ENCODE measurements at regions not wholly inside any gene's neighbourhood (a gene's known extent, or its start where the extent isn't known, plus 50 kb on each side); places are given as distances from the start of the nearest gene placed in this dataset.

GRCh38 chr14:87879389-87879788 lies 113.6 kb downstream of the GALC start:
- no peak for DNase-seq
- TF ChIP-seq, protein P1, sequence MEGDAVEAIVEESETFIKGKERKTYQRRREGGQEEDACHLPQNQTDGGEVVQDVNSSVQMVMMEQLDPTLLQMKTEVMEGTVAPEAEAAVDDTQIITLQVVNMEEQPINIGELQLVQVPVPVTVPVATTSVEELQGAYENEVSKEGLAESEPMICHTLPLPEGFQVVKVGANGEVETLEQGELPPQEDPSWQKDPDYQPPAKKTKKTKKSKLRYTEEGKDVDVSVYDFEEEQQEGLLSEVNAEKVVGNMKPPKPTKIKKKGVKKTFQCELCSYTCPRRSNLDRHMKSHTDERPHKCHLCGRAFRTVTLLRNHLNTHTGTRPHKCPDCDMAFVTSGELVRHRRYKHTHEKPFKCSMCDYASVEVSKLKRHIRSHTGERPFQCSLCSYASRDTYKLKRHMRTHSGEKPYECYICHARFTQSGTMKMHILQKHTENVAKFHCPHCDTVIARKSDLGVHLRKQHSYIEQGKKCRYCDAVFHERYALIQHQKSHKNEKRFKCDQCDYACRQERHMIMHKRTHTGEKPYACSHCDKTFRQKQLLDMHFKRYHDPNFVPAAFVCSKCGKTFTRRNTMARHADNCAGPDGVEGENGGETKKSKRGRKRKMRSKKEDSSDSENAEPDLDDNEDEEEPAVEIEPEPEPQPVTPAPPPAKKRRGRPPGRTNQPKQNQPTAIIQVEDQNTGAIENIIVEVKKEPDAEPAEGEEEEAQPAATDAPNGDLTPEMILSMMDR (IDR thresholded peaks at IDR 0.05; ENCODE audit: partially characterized antibody, unreplicated experiment), result no peak
- H3K27me3 Mint-ChIP-seq (ENCODE audit: unreplicated experiment), result peaks cover 1% of the 10 kb centered on the region
- H3K36me3 Mint-ChIP-seq (ENCODE audit: unreplicated experiment), result no peaks in the 10 kb centered on the region
- no peak overlapping the region for H3K4me3 Mint-ChIP-seq (ENCODE audit: unreplicated experiment)
- peaks cover 1% of the 10 kb centered on the region for H3K9me3 Mint-ChIP-seq (ENCODE audit: unreplicated experiment)
- no peak overlapping the region for H3K27ac Mint-ChIP-seq (ENCODE audit: unreplicated experiment)
- no peaks in the 10 kb centered on the region for H3K4me1 Mint-ChIP-seq (ENCODE audit: low read depth, unreplicated experiment)

DNA sequence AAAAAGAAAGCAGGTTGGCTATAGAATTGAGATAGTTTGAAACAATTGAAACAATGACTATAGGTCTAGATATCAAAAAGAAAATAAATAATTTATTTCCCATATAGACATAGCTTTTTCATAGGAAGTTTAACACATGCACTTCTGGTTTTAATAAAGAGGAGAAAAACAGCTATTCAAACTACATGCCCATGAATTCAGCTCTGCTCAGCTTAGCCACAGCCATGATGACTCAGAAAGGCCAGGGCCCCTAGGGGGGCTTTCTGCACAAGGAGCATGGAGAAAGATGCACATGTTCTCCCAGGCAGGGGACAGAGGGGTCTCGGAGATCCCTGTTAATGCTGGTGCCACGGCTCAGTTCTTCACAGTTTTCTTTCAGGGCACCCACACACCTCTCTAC lies 114.0 kb downstream of the GALC start:
- H3K27ac Mint-ChIP-seq (ENCODE audit: unreplicated experiment), result no peak overlapping the region
- no peaks in the 10 kb centered on the region for H3K4me1 Mint-ChIP-seq (ENCODE audit: low read depth, unreplicated experiment)
- H3K36me3 Mint-ChIP-seq (ENCODE audit: unreplicated experiment), result no peaks in the 10 kb centered on the region
- TF ChIP-seq, protein P1 (IDR thresholded peaks at IDR 0.05; ENCODE audit: partially characterized antibody, unreplicated experiment), result no peak
- peaks cover 1% of the 10 kb centered on the region for H3K9me3 Mint-ChIP-seq (ENCODE audit: unreplicated experiment)
- H3K27me3 Mint-ChIP-seq (ENCODE audit: unreplicated experiment), result peaks cover 1% of the 10 kb centered on the region
- DNase-seq, result no peak
- no peak overlapping the region for H3K4me3 Mint-ChIP-seq (ENCODE audit: unreplicated experiment)

DNA sequence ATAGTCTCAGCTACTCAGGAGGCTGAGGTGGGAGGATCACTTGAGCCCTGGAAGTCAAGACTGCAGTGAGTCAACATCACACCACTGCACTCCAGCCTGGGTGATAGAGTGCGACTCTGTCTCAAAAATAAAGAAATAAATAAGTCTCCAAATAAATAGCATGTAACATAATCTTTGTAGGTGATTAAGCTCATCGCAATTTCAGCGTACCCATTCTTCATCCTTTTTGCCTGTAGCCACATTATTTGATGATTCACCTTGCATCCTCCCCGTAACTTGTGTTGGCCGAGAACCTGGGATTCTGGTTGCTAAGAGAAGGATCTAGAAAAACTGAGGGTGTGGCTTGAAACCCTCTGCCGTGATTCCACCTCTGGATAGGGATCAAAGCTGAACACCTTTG lies 115.1 kb downstream of the GALC start:
- DNase-seq, result no peak
- no peak overlapping the region for H3K4me3 Mint-ChIP-seq (ENCODE audit: unreplicated experiment)
- H3K36me3 Mint-ChIP-seq (ENCODE audit: unreplicated experiment), result no peaks in the 10 kb centered on the region
- peaks cover 1% of the 10 kb centered on the region for H3K27me3 Mint-ChIP-seq (ENCODE audit: unreplicated experiment)
- TF ChIP-seq, protein P1 (IDR thresholded peaks at IDR 0.05; ENCODE audit: partially characterized antibody, unreplicated experiment), result no peak
- no peaks in the 10 kb centered on the region for H3K4me1 Mint-ChIP-seq (ENCODE audit: low read depth, unreplicated experiment)
- H3K9me3 Mint-ChIP-seq (ENCODE audit: unreplicated experiment), result peaks cover 1% of the 10 kb centered on the region
- H3K27ac Mint-ChIP-seq (ENCODE audit: unreplicated experiment), result no peak overlapping the region

GRCh38 chr14:87874676-87875075 lies 118.3 kb downstream of the GALC start:
- Mint-ChIP-seq H3K27me3 (ENCODE audit: unreplicated experiment) (peaks cover 2% of the 10 kb centered on the region), H3K4me1 (ENCODE audit: low read depth, unreplicated experiment) (no peaks in the 10 kb centered on the region), H3K27ac (ENCODE audit: unreplicated experiment) (no peak overlapping the region), H3K9me3 (ENCODE audit: unreplicated experiment) (peaks cover 1% of the 10 kb centered on the region), H3K4me3 (ENCODE audit: unreplicated experiment) (no peak overlapping the region), H3K36me3 (ENCODE audit: unreplicated experiment) (no peaks in the 10 kb centered on the region)
- no peak for DNase-seq
- TF ChIP-seq, protein P1 (IDR thresholded peaks at IDR 0.05; ENCODE audit: partially characterized antibody, unreplicated experiment), result no peak

DNA sequence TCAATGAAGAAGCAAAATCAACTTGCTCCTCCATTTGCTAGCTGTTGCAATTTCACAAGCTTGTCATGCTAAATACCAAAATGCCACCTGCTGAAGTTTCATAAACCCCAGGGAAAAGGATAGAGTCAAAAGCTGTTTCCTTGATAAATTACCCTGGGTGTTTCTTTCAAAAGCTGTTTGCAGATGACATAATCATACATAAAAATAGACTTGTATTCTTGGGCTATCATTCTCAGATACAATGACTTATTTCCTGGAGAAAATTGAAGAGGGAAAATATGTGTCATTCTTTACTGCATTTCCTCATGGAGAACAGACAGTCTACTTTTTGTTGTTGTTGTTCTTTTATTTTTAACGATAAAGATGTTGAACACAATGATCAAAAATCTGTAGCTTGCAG lies 119.2 kb downstream of the GALC start:
- Mint-ChIP-seq H3K4me3 (ENCODE audit: unreplicated experiment) (no peak overlapping the region), H3K36me3 (ENCODE audit: unreplicated experiment) (no peaks in the 10 kb centered on the region), H3K27me3 (ENCODE audit: unreplicated experiment) (peaks cover 5% of the 10 kb centered on the region), H3K4me1 (ENCODE audit: low read depth, unreplicated experiment) (no peaks in the 10 kb centered on the region), H3K9me3 (ENCODE audit: unreplicated experiment) (peaks cover 1% of the 10 kb centered on the region), H3K27ac (ENCODE audit: unreplicated experiment) (no peak overlapping the region)
- TF ChIP-seq, protein P1 (IDR thresholded peaks at IDR 0.05; ENCODE audit: partially characterized antibody, unreplicated experiment), result no peak
- no peak for DNase-seq

Data from glutamatergic neuron (in vitro differentiated cells).